Spleen (tissue), 7 donors: ENCODE measurements at regions not wholly inside any gene's neighbourhood (a gene's known extent, or its start where the extent isn't known, plus 50 kb on each side); places are given as distances from the start of the nearest gene placed in this dataset.

ENCODE experiments used
- CTCF ChIP-seq, 11 experiments: fragments of 200-600 bp in 7 of 11; fragments of 450-650 bp in 4 of 11; sonication (generic) in 4 of 11; IDR thresholded peaks in 8 of 11; conservative IDR thresholded peaks in 3 of 11; 1 replicate in 7 of 11; 2 replicates in 4 of 11; pipeline versions ENCODE4 v1.4.0 to v1.8.0; 2016 to 2021; ENCODE audit warnings: antibody characterized with exemption in 11 of 11, inconsistent platforms in 4 of 11, mild to moderate bottlenecking in 1 of 11
- POLR2A ChIP-seq, 3 donors: fragments of 450-650 bp; IDR thresholded peaks; one replicate each; pipeline ENCODE4 v1.5.1; 2017; ENCODE audit warnings: antibody characterized with exemption in 3 of 3, mild to moderate bottlenecking in 1 of 3
- POLR2AphosphoS5 ChIP-seq, 3 donors: sonication (generic); formaldehyde crosslinking; IDR thresholded peaks; one replicate each; pipeline ENCODE4 v1.5.1; 2017; ENCODE audit warnings: antibody characterized with exemption in 3 of 3
- donor health status: DM: no; HTN: no; CAD: no; lungs with moderate emphysema.
- donor health status: DM: no; HTN: no; CAD: no.
- donor health status: DM: no; HTN: no; CAD: no.

DNA sequence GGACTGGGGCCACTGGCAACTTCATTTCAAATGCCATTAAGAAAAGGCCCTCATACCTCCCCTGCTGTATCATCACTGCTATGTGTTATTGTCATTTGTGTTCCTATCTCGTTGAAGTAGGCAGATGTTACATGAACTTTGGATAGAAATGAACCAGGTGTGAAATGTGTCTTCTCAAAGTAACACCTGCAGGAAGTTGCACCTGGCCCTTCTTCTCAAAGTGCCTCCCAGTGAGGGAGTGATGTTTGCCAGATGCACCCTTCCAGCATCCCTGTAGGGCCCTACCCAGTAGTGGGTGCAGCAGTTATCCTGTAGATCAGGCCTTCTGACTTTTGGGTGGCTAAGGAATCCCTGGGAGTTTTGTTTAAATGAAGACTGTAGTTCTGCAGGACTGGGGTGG, 197.7 kb upstream of the CTNNB1 start:
- TF ChIP-seq CTCF (IDR thresholded peaks at IDR 0.05 in 8 of 11, conservative IDR thresholded peaks at IDR 0.05 in 3 of 11) (no peak), POLR2A (IDR thresholded peaks at IDR 0.05) (no peak), POLR2AphosphoS5 (IDR thresholded peaks at IDR 0.05) (no peak)
